ENCODE measurements at regions not wholly inside any gene's neighbourhood (a gene's known extent, or its start where the extent isn't known, plus 50 kb on each side); places are given as distances from the start of the nearest gene placed in this dataset.

DNA sequence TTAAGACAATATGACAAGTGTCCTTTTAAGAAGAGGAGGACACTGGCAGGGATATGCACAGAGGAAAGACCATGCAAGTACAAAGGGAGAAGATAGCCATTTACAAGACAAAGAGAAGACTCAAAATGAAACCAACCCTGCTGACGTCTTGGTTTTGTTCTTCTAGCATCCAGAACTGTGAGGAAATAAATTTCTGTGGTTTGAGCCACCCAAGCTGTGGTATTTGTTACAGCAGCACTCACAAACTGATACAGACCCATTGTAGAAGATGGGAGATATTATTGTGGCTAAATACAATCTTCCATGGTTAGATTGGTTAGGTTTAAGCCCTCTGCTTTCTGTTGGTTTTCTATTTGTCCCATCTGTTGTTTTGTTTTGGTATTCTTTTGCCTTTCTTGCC is 88.6 kb upstream of the SLC35F1 start:
- no peaks in the 10 kb centered on the region for H3K36me3 ChIP-seq (ENCODE audit: insufficient read depth, low read length)
- TF ChIP-seq, protein P1, sequence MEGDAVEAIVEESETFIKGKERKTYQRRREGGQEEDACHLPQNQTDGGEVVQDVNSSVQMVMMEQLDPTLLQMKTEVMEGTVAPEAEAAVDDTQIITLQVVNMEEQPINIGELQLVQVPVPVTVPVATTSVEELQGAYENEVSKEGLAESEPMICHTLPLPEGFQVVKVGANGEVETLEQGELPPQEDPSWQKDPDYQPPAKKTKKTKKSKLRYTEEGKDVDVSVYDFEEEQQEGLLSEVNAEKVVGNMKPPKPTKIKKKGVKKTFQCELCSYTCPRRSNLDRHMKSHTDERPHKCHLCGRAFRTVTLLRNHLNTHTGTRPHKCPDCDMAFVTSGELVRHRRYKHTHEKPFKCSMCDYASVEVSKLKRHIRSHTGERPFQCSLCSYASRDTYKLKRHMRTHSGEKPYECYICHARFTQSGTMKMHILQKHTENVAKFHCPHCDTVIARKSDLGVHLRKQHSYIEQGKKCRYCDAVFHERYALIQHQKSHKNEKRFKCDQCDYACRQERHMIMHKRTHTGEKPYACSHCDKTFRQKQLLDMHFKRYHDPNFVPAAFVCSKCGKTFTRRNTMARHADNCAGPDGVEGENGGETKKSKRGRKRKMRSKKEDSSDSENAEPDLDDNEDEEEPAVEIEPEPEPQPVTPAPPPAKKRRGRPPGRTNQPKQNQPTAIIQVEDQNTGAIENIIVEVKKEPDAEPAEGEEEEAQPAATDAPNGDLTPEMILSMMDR (IDR thresholded peaks at IDR 0.05; ENCODE audit: borderline replicate concordance, extremely low read depth, low read length, poor library complexity, severe bottlenecking): no peak
- TF ChIP-seq EZH2 (IDR thresholded peaks at IDR 0.05; ENCODE audit: borderline replicate concordance, low read depth, low read length, severe bottlenecking): no peak
- no peaks in the 10 kb centered on the region for H3K27me3 ChIP-seq (ENCODE audit: insufficient read depth, low read length, poor library complexity)
- H3K27ac ChIP-seq (ENCODE audit: low read length): no peak overlapping the region
- H3K9me3 ChIP-seq (ENCODE audit: insufficient read depth, low read length, severe bottlenecking): no peaks in the 10 kb centered on the region
- no peak overlapping the region for H3K4me3 ChIP-seq (ENCODE audit: low read depth in 1 of 2, low read length in 2 of 2)
- DNase-seq: no peak
- H3K4me1 ChIP-seq (ENCODE audit: insufficient read depth, low read length): no peaks in the 10 kb centered on the region
- H3K4me2 ChIP-seq (ENCODE audit: insufficient read depth, low read length): no peak overlapping the region
- ATAC-seq (ENCODE audit: insufficient read depth, low read depth): no peak
- no peak overlapping the region for H3K9ac ChIP-seq (ENCODE audit: low read depth, low read length)
- no peaks in the 10 kb centered on the region for H4K20me1 ChIP-seq (ENCODE audit: insufficient read depth, low read length)
- no peaks in the 10 kb centered on the region for H3K79me2 ChIP-seq (ENCODE audit: insufficient read depth, low read length)
- H2AFZ ChIP-seq (ENCODE audit: low read depth, low read length): no peak overlapping the region

DNA sequence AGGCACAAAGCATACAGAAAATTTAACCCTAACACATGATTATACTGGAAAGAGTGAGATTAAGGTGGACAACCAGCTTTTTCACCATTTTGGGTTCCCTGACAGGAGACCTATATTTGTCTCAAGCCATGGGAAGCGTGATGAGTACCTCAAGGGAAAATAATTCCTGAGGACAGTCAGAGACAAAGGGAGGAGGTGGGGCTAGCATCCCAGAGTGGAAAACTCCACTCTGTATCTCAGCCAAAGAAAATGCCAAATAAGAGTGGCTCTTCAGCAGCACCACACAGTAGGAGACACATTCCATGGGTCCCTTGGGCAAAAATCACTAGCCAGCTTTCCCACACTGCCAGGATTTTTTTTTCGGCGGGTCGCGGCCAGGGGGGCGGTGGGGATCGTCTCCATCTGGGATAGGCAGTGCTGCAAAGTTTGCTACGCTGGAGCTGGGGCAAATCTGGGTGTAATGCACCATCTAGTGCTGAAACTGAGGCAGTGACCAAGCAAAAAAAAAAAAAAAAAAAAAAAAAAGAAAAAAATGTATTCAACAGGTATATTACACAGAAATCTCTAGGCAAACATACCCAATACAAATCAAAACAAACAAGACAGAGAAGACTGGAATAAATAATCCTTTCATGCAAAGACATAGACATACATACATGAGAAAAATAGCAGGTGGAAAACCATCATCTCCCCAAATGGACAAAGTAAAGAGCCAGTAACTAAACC is 77.3 kb upstream of the SLC35F1 start:
- TF ChIP-seq, protein P1 (IDR thresholded peaks at IDR 0.05; ENCODE audit: borderline replicate concordance, extremely low read depth, low read length, poor library complexity, severe bottlenecking): peak; percentile 24
- TF ChIP-seq EZH2 (IDR thresholded peaks at IDR 0.05; ENCODE audit: borderline replicate concordance, low read depth, low read length, severe bottlenecking): no peak
- Histone ChIP-seq H3K4me1 (ENCODE audit: insufficient read depth, low read length) (no peaks in the 10 kb centered on the region), H2AFZ (ENCODE audit: low read depth, low read length) (no peak overlapping the region), H3K27me3 (ENCODE audit: insufficient read depth, low read length, poor library complexity) (no peaks in the 10 kb centered on the region), H3K9ac (ENCODE audit: low read depth, low read length) (no peak overlapping the region), H3K79me2 (ENCODE audit: insufficient read depth, low read length) (no peaks in the 10 kb centered on the region), H3K4me2 (ENCODE audit: insufficient read depth, low read length) (no peak overlapping the region), H4K20me1 (ENCODE audit: insufficient read depth, low read length) (no peaks in the 10 kb centered on the region), H3K9me3 (ENCODE audit: insufficient read depth, low read length, severe bottlenecking) (peaks cover 3% of the 10 kb centered on the region), H3K4me3 (ENCODE audit: low read depth in 1 of 2, low read length in 2 of 2) (no peak overlapping the region), H3K27ac (ENCODE audit: low read length) (no peak overlapping the region), H3K36me3 (ENCODE audit: insufficient read depth, low read length) (no peaks in the 10 kb centered on the region)
- ATAC-seq (ENCODE audit: insufficient read depth, low read depth): no peak
- DNase-seq: no peak

DNA sequence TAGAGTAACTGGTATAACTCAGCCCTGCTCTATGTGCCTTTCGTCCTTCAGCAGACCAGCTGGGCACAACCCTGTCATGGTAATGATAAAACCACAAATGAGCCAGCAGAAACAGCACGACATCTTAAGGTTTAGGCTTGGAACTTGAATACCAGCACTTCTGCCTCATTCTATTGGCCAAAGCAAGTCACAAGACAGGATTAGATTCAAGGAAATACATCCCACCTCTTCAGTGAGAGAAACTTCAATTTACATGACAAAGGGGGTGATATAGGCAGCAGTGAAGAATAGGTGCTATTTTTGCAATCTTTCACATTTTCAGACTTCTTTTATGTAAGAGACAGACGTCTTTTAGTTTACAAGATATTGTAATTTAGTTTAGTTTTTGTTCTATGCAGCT is 69.8 kb upstream of the SLC35F1 start:
- TF ChIP-seq, protein P1 (IDR thresholded peaks at IDR 0.05; ENCODE audit: borderline replicate concordance, extremely low read depth, low read length, poor library complexity, severe bottlenecking): no peak
- no peak for TF ChIP-seq EZH2 (IDR thresholded peaks at IDR 0.05; ENCODE audit: borderline replicate concordance, low read depth, low read length, severe bottlenecking)
- Histone ChIP-seq H2AFZ (ENCODE audit: low read depth, low read length) (no peak overlapping the region), H3K79me2 (ENCODE audit: insufficient read depth, low read length) (no peaks in the 10 kb centered on the region), H3K4me3 (ENCODE audit: low read depth in 1 of 2, low read length in 2 of 2) (no peak overlapping the region), H3K27me3 (ENCODE audit: insufficient read depth, low read length, poor library complexity) (no peaks in the 10 kb centered on the region), H3K4me2 (ENCODE audit: insufficient read depth, low read length) (no peak overlapping the region), H3K36me3 (ENCODE audit: insufficient read depth, low read length) (no peaks in the 10 kb centered on the region), H3K9me3 (ENCODE audit: insufficient read depth, low read length, severe bottlenecking) (no peaks in the 10 kb centered on the region), H3K27ac (ENCODE audit: low read length) (no peak overlapping the region), H3K4me1 (ENCODE audit: insufficient read depth, low read length) (no peaks in the 10 kb centered on the region), H3K9ac (ENCODE audit: low read depth, low read length) (no peak overlapping the region), H4K20me1 (ENCODE audit: insufficient read depth, low read length) (no peaks in the 10 kb centered on the region)
- DNase-seq (no peak), ATAC-seq (ENCODE audit: insufficient read depth, low read depth) (no peak)
